DMS53 treated with DMSO at 0.1 percent for 48 hours (cell line): ENCODE measurements at regions not wholly inside any gene's neighbourhood (a gene's known extent, or its start where the extent isn't known, plus 50 kb on each side); places are given as distances from the start of the nearest gene placed in this dataset.
A peak's percentile ranks its signal among the peaks of the same experiment; 100 is the strongest.

ENCODE experiments used
- DNase-seq: peaks from one replicate; lab custom pipeline; 2025; ENCODE audit not compliant: unreplicated experiment; lab: John Stamatoyannopoulos, UW

GRCh38 chr14:57943541-57943940, 77.6 kb upstream of the SLC35F4 start:
- DNase-seq = no peak

- DNase-seq = no peak
Measured at GRCh38 chr14:57943038-57943437, 77.1 kb upstream of the SLC35F4 start.

GRCh38 chr14:57939084-57939483, 73.2 kb upstream of the SLC35F4 start:
- no peak for DNase-seq

GRCh38 chr14:57938533-57938932, 72.6 kb upstream of the SLC35F4 start:
- DNase-seq = no peak

- DNase-seq = no peak
Measured at GRCh38 chr14:57937676-57938075, 71.8 kb upstream of the SLC35F4 start.

- DNase-seq = peak; percentile 82
Measured at GRCh38 chr14:57933349-57933748, 67.5 kb upstream of the SLC35F4 start.

GRCh38 chr14:57930241-57930975, 64.5 kb upstream of the SLC35F4 start:
- no peak for DNase-seq

- DNase-seq = no peak
Measured at GRCh38 chr14:57928732-57929131, 62.8 kb upstream of the SLC35F4 start.

GRCh38 chr14:57921377-57921776, 55.5 kb upstream of the SLC35F4 start:
- DNase-seq = no peak

GRCh38 chr14:57918791-57919190, 52.9 kb upstream of the SLC35F4 start:
- no peak for DNase-seq
